Erythroblast (primary cell): ENCODE measurements at regions not wholly inside any gene's neighbourhood (a gene's known extent, or its start where the extent isn't known, plus 50 kb on each side); places are given as distances from the start of the nearest gene placed in this dataset.
A peak's percentile ranks its signal among the peaks of the same experiment; 100 is the strongest.

Experiments
- DNase-seq, 2 experiments: peaks; one replicate each; lab custom pipeline; 2025; lab: John Stamatoyannopoulos, UW
- GATA1 ChIP-seq: IDR thresholded peaks from 2 replicates; pipeline ENCODE4 v1.6.1; 2011; ENCODE audit warnings: low read depth, mild to moderate bottlenecking, control low read depth, low read length, moderate library complexity
- POLR2A ChIP-seq: IDR thresholded peaks from 2 replicates; pipeline ENCODE4 v1.6.1; 2011; ENCODE audit warnings: mild to moderate bottlenecking, low read length

DNA sequence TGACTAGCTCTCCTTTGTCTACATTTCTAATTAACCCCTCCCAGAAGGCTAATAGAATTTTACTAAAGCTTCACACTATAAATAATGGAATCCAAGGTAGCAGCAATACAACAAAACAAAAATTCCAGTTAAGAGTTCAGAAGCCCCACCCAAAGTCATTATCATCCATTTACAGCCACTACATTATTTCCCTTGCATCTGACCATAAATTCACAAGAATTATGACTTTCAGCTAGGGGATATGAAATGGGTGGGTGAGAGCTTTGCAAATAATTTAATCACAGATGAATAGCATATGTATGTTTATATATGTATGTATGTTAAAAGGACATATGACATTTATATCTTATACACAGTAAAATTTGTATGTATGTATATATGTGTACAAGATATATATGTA, 65.3 kb upstream of the PTGDR start:
- TF ChIP-seq POLR2A (no peak), GATA1 (no peak)
- no peak for DNase-seq

DNA sequence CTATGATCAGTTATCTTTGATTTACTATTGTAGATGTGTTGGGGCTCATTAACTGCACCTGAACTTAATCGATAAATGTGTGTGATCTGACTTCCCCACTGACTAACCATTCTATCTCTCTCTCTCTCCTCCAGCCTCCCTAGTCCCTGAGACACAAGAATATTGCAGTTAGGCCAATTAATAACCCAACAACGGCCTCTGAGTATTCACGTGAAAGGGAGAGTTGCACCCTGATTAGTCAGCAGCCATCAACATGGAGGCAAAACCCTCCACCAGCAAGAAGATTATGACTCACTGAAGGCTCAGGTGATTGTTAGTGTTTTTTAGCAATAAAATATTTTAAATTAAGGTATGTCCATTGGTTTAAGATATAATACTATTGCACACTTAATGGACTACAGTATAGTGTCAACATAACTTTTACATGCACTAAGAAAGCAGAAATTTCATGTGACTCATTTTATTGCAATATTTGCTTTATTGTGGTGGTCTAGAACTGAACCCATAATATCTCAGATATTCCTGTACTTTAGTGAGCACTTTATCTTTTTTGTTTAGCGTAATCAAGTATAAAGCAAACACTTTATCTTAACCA, 77.1 kb upstream of the PTGDR start:
- DNase-seq: no peak
- no peak for TF ChIP-seq POLR2A
- no peak for TF ChIP-seq GATA1

DNA sequence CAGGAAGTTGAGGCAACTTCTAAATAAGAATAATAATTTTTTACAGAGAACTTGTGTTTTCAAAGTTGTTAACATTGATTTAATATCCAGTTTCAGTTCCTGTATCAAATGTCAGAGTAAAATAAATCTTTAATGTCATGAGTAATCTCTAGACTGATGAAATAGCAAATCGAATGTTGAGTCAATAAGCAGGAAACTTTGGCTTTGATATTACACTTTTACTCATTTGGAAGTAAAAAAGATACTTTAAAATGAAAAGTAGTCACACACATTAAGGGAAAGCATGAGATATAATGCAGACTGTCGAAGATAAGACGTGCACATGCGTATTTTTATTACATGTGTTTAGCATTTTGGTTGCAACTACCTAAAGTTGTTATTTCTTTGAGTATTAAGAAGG, 78.2 kb upstream of the PTGDR start:
- no peak for DNase-seq

DNA sequence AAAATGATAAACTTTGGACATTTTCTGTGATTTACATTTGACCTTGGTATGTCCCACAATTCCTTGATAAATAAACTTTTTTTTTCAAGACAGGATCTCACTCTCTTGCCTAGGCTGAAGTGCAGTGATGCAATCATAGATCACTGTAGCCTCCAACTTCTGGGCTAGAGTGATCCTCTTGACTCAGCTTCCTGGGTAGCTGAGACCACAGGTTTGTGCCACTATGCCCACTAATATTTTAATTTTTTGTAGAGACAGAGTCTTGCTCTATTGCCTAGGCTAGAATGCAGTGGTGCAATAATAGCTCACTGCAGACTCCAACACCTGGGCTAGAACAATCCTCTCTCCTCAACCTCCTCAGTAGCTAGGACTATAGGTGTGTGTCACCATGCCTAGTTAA, 79.1 kb upstream of the PTGDR start:
- no peak for DNase-seq
- TF ChIP-seq POLR2A: no peak

More for the DNA sequence above, 78.2 kb upstream of the PTGDR start:
- TF ChIP-seq GATA1 (no peak), POLR2A (no peak)

DNA sequence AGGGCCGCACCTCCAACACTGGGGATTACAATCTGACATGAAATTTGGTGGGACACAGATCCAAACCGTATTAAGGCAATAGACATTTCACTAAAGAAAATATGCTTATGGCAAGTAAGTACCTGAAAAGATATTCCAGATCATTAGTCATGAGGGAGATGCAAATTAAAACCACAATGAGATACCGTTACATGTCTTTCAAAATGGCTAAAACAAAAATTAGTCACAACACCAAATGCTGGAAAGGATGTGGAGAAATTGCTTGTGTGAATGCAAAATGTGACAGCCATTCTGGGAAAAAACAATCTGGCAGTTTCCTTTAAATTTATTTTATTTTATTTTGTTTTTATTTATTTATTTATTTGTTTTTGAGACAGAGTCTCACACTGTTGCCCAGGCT, 82.3 kb upstream of the PTGDR start:
- TF ChIP-seq POLR2A (no peak), GATA1 (no peak)

DNA sequence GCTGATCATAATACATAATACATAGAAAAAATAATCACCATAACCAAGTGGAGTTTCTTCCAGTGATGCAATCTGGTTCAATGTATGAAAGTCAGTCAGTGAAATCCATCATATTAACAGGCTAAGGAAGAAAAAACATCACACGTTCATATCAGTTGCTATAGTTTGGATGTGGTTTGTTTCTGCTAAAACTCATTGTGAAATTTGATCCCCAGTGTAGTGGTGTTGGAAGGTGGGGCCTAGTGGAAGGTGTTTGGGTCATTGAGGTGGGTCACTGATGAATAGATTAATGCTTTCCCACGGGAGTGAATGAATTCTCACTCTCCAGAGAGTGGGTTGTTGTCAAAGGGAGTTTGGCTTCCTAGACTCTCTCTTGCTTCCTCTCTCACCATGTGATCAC, 84.6 kb upstream of the PTGDR start:
- TF ChIP-seq POLR2A (no peak), GATA1 (no peak)
- DNase-seq: no peak

More for the DNA sequence above, 82.3 kb upstream of the PTGDR start:
- DNase-seq: no peak

DNA sequence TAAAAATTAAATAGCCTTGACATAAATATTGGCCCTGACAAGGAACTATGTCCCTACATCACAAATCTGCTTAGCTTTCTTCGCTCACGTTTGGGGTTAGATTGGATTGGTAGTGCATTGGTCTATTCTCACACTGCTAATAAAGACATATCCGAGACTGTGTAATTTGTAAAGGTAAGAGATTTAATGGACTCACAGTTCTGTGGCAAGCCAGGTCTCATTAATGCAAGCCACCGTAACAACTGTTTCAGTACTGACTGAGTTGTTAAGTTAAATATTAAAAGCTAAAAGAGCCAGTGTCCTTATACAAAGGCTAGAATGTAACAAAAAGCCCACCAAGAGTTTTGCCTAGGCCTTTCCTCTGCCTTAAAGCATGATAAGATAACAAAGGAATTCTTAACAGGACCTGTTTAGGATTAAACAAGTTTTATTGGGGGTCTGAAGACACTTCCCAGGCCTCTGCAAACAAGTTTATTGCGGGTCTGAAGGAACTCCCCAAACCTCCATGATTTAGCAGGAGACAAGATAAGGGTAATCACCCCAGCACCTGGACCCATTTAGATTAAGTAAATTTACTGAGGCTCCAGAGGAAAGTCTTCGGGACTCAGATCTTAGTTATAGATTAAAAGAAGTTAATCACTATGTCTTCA, 88.2 kb upstream of the PTGDR start:
- no peak for DNase-seq
- TF ChIP-seq GATA1: no peak
- TF ChIP-seq POLR2A: no peak

DNA sequence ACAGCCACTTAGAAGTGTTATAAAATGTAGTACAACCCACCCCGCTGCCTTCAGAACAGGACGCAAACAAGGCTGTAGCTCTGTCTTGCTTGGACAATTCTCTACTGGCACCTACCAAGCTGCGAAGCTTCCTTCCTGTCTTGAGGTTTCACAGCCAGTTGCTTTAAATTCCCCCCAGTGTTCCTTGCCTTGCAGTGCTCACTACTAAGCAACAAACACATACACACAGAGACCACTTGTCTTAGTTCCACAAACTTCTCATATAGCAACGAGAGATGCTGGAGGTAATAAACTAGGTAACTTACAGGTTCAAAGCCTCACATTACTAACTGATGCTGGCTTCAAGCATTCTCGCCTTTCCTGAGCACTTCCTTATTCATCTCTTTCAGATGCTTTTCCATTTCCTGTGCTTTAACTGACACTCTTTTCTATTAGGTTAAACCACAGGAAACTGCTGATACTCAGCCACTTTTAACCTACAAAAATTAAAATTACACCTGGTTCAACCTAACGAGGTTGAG, 91.5 kb upstream of the PTGDR start:
- no peak for DNase-seq

DNA sequence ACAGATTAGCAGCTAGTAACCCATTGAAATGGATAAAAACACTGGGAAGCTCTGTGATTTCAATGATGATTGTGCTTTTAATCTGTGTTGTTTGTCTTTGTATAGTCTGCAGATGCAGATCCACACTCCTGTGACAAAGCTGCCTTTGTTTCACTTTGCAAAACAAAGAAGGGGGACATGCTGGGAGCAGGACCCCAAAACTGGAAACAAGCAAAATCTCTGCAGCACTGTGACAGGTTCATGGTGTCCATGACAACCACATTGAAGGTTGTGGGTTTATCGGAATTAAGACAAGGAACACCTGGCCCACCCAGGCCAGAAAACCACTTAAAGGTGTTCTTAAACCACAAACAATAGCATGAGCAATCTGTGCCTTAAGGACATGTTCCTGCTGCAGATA, 95.6 kb upstream of the PTGDR start:
- peak; percentile 1 to 5 for DNase-seq

More for the DNA sequence above, 91.5 kb upstream of the PTGDR start:
- TF ChIP-seq GATA1: no peak
- no peak for TF ChIP-seq POLR2A

DNA sequence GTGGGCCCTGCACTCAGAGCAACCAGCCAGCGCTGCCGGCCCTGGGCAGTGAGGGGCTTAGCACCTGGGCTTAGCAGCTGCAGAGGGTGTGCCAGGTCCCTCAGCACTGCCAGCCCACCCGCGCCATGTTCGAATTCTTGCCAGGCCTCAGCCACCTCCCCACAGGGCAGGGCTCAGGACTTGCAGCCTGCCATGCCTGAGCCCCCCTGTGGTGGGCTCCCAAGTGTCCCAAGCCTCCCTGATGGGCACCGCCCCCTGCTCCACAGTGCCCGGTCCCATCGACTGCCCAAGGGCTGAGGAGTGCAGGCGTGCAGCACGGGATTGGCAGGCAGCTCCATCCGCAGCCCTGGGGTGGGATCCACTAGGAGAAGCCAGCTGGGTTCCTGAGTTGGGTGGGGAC, 98.0 kb upstream of the NID2 start:
- no peak for DNase-seq
- no peak for TF ChIP-seq GATA1
- TF ChIP-seq POLR2A: no peak

DNA sequence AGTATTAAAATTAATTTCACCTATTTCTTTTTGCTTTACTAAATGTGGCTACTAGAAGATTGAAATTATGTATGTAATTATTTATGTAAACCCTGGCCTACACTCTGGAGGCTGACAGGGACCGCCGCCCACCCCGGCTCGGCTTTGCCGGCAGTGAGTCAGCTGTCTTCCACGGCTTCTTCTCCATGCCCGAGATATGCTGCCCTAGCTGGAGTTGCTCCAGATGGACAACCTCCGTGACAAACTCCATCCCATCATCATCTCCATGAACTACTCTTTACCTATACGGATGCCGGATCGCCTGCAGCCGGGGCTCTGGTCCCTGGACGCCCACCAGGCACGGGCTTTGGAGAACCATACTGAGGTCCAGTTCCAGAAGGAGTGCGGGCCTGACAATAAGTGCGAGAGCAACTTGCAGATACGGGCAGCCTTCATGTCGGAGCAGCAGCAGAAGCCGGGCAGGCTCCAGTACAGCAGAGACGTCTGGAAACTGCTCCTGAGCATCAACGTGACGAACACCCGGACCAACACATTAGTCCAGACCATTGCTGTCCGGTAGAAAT, 86.9 kb upstream of the NID2 start:
- no peak for DNase-seq
- TF ChIP-seq POLR2A (no peak), GATA1 (no peak)

DNA sequence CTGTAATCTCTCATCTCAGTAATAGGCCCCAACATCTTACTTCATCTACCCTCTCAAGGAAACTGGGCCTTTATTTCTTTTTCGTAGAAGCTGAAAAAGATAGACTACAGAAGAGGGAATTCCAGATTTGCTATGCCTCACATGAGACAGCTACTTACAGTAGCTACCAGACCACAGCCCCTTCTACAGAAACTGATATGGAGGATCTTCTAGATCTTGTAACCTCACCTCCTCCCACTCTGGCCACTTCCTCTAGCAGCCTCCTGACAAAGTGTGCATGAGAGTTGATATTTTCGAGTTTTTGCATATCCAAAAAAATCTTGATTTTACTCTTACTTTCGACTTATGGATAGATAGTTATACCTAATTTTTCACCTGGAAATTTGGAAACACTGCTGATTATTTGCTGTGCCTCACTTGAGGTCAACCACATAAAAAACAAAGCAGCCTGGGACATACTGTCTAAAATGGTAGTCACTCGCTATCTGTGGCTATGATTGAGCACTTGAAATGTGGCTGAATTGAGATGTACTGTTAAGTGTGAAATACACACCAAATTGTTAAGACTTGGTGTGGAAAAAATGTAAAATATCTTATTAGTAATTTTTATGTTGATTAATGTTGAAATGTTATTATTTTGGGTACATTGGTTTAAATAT, 86.3 kb upstream of the NID2 start:
- no peak for TF ChIP-seq GATA1
- no peak for TF ChIP-seq POLR2A

DNA sequence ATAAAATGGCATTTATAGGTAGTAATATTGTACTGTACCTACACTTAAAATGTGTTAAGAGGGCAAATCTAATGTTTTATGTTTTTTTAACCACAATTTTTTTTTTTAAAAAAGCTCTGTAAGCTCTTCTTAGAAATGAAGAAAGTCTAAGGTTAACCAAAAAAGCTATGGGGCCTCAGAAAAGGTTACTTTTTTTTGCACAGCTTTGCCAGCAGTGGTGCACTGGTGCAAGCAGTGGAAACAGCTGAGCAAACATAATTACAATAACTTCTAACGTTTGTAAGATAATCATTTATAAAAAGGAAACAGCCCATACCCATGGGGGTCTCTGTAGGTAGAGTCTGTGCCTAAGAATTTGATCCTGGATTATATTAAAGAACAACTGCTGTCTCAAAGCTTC, 85.1 kb upstream of the NID2 start:
- DNase-seq: no peak
- TF ChIP-seq POLR2A (no peak), GATA1 (no peak)

More for the DNA sequence above, 86.3 kb upstream of the NID2 start:
- DNase-seq: no peak

DNA sequence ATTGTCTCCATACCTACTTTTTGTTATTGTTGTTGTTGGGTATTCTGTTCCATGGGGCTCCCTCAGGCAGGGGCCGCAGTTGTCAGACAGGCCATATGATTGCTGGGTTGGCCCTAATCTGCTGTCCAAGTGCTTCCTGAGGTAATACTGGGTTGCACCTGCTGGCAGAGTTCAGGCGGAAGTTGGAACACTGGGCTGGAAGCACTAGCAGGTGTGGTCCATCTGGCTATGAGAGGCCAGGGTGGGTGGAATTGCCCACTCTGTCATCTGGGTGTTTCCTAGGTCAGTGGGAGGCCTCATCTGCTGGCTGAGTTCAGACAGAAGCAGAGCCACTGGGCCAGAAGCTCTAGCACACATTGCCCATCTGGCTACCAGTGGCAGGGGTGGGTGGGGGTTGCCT, 81.3 kb upstream of the NID2 start:
- DNase-seq: no peak
- TF ChIP-seq GATA1 (no peak), POLR2A (no peak)
